GM18511 (cell line): ENCODE measurements at regions not wholly inside any gene's neighbourhood (a gene's known extent, or its start where the extent isn't known, plus 50 kb on each side); places are given as distances from the start of the nearest gene placed in this dataset.

Source experiments
- ATAC-seq: cut with Tn5 transposase; IDR thresholded peaks from one replicate; pipeline ENCODE4 v1.9.1; 2021; ENCODE audit warnings: mild to moderate bottlenecking, moderate library complexity; ENCODE audit not compliant: unreplicated experiment

DNA sequence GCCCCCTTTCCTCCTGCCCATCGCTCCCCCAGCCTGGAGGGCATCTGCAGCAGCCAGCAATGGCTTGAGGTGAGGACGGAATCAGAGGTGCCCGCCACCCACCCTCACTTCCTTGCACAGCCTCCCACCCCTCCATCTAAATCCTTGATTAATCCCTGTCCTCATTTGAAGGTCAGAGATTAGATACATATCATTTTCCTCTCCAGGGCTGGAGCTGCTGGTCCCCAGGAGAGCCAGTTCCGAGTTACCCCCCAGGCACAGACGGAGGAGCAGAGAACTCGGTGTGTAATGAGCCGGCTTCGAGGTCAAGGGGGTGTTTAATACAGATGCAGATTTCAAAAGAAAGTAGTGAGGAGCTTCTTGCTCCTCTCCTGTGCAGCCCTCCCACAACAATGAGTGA lies 542.1 kb downstream of the MN1 start:
- ATAC-seq = no peak

DNA sequence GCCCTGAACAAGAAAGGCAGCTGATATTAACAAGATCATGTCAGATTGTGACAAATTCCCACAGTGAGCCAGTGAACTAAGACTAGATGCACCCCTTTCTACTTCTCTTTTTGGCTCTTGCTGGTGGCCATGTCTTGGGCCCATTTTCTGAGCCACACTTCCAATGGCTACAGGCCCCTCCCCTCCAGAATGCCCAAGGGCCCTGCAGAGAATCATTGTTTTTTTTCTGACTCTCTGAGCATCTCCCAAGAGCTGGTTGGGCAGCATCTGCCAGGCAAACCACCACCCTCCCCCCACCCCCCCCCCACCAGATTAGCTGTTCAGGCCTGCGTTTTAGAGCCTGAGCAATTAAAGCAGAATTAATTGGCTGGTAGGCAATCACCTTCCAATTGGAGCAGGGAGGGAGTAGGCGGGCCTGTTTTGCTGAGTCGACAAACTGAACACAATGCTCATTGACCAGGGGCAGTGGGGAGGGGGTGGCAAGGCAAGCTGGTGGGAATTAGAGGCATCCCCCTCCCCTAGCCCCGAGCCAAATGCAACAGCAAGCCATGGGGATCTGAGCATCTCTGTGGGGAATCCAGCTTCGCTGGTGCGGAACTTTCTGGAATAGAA lies 541.4 kb downstream of the MN1 start:
- no peak for ATAC-seq

DNA sequence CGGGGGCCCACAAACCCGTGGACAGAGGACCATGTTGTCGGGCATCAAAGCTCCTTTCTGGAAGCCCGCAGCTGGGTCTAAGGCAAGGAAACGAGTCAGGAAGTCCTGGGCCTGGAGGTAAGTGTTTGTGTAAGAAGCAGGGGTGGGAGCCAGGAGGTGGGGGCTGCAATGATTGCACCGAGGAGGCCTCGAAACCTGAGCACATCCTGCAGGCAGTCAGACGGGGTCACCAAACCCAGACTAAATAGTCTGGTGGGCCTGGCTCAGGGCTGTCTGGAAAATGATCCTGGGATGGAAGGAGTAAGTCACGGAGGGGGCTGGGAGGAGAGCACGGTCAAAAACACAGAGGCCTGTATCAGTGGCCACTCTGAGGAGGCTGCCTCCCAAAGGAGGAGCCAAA lies 539.2 kb downstream of the MN1 start:
- ATAC-seq = no peak

DNA sequence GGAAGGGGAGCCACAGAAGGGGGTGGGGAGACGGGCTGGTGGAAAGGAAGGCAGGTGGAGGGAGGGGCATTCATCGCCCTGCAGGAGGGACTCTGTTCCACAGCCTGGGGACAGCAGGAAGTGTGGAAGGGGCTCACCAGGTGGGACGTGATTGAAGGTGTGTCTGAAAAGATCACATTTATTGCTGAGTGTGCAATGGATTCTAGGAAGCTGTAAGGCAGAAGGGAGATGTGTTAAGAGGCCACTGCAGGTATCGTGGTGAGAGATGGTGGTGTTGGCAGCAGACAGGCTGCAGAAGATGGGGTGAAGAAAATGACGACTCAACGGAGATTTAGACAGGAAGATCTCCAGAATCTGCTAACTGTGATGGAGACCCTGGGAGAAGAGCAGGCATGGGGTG lies 537.4 kb downstream of the MN1 start:
- ATAC-seq = no peak

DNA sequence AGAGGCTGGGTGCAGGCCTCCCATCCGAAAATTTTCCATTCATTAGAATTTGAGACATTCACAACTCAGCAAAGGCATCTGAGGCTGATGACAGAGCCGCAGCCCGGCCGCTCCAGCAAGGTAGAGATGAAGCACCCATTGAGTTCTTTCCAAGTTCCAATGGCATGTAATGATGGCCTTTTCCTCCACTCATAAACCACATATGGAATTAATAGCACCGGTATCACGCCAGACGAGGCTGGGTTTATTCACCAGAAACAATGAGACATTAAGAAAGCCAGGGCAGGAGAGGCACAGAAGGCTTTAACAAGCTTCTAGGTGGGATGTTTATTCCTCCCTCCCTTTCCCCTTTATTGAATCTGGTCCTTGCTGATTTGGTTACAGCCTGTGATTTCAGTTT lies 534.4 kb downstream of the MN1 start:
- ATAC-seq = no peak

DNA sequence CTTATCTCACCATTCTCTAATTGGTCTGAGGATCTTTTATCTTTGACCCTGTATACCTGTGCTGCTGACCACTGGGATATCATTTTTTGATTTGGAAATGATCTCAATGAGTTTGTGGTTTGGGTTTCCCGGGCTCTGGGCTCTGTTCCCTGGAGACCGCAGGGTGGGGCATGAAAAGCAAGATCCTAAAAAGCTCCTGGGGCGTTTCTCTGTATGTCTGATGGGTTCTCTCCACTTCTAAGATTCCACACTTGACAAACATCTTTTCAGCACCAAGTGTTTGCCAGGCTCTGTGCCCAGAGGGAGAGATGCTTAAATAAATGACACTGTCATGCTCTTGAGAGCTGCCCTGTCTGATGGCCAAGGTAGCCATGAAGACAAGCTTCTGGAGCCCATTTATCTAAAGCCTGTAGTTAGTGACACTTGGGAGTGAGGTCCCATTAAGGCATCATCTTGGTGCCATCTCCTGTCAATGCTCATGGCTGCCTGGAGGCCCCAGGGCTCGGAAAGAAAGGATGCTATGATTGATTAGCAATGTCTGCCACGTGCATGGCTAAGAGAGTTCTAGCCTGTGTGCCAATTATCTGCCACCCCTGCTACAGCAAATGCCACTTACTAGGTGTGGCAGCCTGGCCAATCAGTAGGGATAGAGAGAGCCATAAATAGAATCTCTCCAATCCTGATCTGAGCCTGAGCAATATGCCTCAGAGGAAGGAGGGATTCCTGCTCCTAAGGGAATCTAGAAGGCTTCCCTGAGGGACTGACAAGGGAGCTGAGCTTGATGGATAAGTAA lies 531.6 kb downstream of the MN1 start:
- ATAC-seq = no peak

DNA sequence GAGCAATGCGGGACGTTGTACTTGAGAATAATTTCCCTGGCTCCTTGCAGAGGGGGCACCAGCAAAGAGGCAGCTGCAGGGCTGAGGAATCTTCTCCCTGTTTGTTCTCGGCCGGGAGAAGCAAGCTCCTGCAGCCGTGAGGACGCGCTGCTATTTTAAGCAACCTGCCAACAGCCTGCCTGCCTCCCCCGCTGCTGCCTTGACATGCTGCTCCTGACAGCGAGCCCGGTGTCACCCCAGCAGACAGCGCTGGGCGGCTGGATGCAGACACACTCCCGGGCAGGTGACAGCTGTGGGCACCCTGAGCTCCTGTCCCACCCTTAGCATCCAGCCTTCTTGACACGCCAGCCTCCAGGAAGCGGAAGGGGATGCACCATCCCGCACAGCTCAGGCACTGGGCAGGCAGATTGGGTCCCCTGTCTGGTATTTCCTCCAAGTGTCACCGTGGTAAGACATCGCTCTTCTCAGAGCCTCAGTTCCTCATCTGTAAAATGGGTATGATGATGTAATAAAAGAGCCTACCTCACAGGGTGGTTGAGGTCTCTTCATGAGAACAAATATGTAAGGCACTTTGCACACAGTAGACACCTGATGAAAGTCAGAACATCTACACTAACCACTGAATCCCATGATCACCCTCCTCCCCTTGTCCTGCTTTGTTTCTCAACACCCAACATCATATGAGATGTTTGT lies 530.6 kb downstream of the MN1 start:
- ATAC-seq = no peak

DNA sequence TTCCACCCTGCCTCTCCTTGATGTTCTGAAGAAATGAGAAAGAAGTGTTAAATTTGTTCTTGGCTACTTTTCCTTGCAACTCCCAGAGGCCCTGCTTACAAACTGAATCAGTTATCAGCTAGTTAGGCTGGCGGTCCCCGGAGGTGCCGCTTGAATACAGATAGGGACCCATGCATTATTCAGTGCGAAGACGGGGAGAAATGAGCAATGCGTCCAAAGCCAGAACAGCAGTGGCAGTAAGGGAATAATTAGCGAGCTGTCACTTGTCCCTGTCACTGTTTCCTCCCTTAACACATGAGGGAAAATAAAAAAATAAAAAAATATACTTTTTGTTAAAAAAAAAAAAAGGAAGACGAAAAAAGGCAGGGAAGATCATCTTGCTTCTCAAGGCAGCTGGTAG lies 528.1 kb downstream of the MN1 start:
- ATAC-seq = no peak

DNA sequence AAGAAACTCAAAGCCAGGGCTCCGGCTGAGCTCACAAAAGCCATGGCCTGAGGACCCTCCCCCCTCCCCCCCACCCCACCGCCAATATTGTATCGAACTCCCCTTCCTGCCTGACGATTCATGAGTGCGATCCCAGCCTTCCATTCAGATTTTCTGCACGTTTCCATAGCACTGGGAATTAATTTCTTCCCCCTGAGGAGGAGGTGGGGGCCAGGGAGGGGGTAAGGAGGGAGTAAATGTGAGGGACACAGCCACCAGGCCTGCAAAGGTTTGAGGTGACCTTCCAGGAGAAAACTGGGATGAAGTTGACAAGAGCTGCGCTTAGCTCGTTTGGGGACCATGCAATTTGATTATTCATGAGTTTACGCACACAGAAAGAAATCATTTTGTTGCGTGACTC lies 527.7 kb downstream of the MN1 start:
- ATAC-seq = no peak

DNA sequence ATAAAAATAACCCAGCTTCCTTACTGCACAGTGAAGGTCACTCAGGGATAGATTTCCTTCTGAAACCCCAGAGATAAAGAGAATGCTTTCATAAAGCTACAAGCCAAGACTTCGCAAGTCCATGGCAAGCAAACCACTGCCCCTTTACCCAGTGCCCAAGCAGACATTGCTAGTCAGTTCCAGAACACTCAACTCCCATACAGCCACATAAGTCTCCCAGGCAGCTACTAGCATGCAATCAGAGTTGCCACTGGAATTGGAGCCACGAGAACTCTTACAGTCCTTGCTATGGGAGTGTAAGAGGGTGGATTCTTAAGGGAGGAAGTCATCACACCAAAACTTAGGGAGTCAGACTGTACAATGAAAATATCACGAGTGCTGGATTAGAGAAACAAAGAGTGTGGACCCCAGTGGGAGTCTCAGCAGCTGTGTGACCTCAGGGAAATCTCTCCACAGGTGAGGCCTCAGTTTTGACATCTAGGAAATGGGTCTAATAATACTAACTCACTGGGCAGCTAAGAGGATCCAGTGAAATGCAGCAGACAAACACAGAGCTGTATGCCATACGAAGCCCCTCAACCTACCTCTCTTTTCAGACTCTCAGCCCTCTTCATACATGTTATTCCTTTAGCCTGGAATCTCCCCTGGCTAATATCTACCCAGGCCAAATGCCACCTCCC lies 526.6 kb downstream of the MN1 start:
- ATAC-seq = no peak

DNA sequence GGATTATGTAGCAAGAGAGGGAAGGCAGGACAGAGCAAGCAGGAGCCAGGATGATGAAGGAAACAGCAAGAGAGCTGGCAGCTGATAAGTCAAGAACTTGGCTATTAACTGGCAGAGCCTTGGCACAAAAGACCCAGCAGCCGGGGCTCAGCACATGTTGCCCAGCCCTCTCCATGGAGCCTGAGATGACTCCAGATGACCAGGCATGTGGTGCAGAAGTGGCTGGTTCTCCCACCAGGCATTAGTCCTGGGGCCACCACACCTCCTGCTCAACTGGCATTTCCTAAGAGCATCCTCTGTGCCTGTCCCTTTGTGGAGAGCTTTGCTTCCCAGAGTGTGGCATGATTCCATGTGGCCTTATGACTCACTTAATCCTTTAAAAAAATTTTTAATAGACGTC lies 522.6 kb downstream of the MN1 start:
- ATAC-seq = no peak

DNA sequence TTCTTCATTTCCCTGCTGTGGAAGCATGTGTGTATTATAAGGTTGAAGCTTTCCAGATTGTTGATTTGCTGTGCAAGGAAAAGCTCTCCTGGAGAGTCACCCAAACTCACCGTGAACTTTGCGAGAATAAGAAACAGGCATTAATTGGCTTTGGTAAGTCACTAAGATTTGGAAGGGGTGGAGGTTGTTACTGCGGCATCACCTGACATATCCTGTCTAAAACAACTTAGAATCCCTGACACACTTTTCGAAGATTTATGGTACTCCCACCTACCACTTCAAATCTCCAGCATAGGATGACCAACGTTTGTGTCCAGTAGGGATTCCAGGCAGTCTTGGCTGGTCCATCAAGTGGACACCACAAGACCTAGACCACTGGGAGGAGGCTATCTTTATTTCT lies 518.3 kb downstream of the MN1 start:
- ATAC-seq = no peak

DNA sequence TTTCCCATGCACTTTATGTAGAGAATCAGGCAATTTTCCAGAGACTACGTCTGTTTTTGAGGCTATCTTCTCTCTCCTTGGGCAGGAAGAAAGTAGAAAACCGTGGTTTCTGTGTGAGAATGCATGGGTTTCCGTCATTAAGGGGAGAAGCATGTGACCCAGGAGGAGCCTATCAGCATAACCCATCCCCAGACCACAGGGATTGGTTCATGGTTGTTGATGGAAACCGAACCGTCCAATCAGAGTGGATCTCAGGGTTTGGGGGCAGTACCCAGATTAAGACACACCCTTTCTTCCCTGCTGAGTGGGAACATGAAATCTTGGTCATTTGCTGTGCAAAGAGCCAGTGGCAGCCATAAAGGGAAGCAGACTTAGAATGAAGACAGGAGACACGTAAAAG lies 517.8 kb downstream of the MN1 start:
- ATAC-seq = no peak

DNA sequence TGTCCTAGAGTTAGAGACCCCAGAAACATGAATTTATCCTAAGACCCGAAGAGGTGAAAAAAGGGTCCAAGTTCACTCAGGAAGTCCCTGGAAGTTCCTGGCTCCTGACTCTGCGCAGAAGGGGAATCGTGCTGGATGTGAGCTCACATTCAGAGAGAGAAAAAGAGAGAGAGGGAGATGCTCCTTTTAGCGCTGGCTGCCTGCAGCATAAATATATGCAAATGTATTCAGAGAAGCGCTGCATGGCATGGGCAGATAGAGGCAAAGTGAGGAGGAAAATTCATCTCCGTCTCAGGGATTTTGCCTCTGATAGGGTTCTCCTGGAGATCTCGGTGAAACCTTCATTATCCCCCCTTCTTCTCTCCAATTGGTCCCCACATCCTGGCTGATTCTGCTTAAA lies 517.2 kb downstream of the MN1 start:
- no peak for ATAC-seq

DNA sequence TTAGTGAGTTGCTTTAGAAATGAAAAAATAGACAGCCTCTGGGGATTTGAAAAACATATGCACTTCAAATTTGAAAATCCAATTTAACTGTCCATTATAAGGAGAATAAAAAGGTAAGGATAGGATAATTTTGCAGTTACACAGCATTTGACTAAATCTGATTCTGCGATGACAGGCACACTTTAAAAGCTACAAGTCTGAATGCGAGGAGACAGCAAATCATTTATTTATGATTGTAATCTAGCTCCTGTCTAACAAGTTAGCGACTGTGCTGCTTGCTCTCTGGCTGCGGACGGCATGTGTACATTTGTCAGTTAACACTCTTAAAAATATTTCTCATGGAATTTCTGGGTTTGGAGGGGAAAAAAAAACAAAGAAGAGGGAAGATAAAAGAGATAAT lies 514.8 kb downstream of the MN1 start:
- ATAC-seq = no peak

DNA sequence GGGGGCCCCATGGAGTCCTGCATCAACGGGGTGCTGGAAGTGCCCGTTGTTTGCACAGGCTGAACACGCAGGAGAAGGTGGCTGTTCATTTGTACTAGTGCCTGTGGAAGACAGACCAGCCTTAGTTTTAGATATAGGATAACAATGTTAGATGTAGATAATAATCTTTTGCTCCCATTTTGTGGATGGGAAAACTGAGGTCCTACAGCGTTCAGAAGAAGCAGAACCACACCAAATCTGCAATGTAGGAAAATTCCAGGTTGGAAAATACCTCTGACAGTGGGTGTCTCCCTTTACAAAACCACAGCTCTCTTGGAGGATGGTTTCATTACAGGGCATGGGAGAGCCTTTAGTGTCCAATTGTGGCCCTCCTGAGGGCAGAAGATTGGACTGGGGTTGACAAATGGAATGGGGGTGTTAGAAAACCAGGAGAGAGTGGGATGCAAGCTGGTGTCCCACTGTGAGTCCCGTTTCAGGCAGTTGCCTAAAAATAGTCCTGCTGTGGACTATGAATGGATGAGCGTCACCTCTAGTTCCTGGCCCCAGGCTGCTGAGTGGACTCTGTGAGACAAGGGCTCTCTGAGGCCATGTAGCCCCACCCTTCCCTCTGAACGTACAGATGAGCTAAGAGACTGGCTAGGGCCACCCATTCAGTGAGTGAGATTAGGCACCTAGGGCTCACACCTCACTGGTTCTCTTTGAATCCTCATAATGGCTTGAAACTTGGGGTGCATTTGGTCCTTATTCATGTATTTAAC lies 508.8 kb downstream of the MN1 start:
- ATAC-seq = no peak

DNA sequence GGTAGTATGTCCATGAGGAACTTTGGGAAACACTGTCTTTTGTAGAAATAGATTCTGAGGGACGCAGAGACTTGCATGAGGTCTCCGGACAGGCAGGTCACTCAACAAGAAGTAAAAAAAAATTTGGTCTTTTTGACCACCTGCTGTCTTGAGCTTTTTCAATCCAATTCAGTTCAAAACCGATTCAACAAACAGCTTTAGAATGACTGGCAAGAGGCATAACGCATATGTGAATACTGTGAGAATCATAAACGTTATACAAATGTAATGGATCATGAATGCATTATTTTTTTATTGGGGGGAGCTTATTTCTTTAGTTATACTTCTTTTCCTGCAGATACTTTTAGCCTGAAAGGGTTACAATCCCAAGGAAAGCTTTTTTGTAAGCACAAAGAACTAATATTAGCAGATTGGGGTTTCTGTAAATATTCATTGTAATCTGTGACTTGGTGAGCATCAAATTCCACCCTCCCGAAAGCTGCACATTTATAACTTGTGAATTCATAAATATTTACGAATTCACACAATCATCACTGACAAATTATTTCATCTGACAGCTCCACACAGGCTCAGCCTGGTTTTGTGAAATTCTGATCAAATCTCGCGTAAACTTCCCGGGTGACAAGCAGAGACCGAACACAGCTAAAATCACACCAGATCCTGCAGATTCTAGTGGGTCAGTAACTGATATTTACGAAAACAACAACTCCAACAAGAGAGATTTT lies 507.7 kb downstream of the MN1 start:
- no peak for ATAC-seq

DNA sequence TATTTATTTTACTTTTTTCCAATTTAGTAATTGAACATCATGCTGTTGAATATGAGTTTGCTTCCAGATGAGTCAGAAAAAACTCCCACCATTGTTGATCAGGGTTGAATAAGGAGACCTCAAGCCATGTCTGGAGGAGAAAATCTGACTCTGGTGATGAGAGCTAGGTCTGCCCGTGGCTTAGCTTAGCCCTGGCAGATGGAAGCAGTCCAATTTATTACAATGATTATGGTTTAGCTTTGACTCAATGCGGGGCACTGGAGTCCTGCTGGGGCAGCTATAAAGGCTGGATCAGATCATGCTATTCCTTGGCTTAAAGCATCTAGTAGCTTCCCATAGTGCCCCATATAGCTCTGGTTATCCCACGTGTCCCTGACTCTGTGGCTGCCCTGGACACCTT lies 506.5 kb downstream of the MN1 start:
- ATAC-seq = no peak

DNA sequence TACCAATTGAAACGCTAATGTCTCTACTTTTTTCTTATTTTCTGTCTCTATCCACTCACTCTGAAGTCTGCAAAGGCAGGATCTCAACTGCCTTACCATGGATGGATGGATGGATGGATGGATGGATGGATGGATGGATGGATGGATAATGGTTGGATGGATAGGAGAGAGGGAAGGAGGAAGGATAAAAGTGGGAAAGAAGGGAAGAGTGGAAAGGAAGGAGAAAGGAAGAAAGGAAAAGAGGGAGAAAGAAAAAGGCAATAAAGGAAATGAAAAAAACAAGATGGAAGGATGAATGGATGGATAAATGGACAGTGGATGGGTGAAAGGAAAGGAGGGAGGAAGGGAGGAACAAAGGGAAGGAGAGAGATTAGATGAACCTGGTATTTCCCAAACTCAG lies 506.0 kb downstream of the MN1 start:
- no peak for ATAC-seq

DNA sequence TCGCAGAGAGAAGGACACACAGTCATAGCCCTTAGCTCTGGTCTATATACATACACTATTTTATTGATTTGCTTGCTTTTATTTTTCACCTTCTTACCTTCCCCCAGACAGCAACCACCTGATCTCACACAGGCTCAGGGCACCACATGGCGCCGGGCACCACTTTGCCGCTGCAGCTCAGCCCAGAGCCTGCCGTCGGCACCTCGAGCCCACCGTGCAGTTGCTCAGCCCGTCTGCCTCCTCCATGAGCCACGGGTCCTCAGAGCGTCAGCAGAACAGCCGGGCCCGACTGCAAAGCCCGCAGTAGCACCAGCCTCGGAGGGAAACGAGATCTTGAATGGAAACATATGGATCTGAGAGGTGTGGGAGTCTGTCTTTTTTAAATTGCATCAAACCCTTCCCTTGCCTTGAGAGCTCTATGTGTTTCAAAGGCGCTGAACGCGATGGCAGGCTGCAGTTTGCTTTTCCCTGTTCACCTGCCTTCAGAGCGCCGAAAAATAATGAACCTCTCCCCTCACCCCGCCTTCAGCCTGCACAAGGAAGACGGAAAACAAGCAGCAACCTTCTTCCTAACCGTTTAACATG lies 505.4 kb downstream of the MN1 start:
- ATAC-seq = no peak
